GM12874 (cell line): ENCODE measurements at regions not wholly inside any gene's neighbourhood (a gene's known extent, or its start where the extent isn't known, plus 50 kb on each side); places are given as distances from the start of the nearest gene placed in this dataset.

Experiments
- TF ChIP-seq, protein P1 (sequence below): IDR thresholded peaks from 2 replicates; pipeline ENCODE4 v1.5.1; 2011; ENCODE audit warnings: low read depth, mild to moderate bottlenecking, control low read depth, low read length, moderate library complexity; ENCODE audit not compliant: insufficient read depth

DNA sequence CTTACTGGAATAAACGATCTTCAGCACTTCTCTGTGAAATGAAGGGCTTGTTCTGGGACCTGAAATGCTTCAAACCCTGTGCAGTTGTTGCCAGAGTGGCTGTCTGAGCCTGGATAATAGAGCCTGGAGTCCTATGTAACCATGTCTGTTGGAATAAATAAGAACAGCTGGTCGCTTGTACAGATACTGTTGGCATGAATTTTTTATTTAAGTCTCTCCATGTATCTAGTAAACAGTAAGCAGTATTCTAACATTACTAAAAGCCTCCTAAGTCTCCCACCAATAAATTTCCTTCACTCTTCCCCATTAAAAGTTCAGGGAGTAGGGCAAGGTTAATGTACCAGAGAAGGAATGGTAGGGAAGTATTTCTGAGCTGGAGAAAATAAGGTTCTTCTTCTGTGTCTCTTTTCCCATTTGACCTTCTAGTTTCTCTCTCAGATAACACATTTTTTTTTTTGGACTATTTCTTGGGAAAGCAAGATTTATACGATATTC, 227.5 kb downstream of the PRL start:
- TF ChIP-seq, protein P1, sequence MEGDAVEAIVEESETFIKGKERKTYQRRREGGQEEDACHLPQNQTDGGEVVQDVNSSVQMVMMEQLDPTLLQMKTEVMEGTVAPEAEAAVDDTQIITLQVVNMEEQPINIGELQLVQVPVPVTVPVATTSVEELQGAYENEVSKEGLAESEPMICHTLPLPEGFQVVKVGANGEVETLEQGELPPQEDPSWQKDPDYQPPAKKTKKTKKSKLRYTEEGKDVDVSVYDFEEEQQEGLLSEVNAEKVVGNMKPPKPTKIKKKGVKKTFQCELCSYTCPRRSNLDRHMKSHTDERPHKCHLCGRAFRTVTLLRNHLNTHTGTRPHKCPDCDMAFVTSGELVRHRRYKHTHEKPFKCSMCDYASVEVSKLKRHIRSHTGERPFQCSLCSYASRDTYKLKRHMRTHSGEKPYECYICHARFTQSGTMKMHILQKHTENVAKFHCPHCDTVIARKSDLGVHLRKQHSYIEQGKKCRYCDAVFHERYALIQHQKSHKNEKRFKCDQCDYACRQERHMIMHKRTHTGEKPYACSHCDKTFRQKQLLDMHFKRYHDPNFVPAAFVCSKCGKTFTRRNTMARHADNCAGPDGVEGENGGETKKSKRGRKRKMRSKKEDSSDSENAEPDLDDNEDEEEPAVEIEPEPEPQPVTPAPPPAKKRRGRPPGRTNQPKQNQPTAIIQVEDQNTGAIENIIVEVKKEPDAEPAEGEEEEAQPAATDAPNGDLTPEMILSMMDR, result no peak

DNA sequence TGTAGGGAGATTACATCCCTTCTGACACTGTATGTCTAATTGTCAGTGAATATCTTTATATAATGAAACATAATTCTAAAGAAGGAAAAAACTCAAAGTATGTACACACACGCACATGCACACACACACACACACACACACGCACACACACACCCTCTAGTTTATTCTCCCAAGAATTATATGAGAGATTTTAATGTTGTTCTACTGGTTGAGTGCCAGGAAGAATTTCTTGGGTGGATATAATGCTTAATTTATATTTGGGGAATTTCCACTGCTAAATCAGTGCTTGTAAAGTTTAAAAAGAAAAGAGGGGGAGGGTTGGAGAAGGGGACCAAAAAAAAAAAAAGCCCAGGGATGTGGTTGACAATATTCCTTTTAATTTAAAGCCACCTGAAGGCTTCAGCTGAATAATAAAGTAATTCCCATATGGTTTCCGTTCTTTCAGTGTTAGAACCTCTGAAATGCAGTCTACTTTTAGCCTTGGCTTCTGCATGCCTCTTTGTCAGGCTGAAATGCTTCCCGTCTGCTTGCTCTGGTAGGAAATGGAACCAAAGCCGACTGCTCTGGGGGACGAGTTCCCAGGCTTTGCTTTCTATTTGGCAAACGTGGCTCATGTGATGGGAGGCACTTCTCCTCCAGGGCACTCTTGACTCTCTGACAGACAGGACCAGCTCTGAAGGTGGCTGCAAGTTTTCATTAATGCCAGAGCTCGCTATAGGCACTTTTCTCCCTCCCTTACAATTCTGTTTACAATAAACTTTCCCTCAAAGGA, 225.4 kb downstream of the PRL start:
- TF ChIP-seq, protein P1, result no peak

DNA sequence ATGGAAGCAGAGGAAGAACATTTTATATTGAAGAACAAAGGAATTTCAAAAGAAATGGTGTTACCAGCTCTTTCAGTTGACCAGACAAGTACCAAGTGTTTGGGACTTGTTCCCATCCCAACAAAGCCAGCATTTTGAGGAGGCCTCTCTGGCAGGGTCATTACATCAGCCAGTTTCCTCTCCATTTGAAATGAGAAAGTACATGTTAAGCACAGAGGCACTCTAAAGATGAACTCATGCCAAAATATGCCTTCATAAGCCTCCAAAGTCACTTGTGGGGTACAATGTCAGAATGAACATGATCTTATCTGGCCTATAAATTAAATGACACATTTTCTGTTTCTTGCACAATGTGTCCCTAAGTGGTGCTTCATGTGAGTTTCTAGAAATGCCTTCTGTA, 223.9 kb downstream of the PRL start:
- TF ChIP-seq, protein P1, result no peak

- TF ChIP-seq, protein P1, result no peak
Observed at GRCh38 chr6:22073516-22074198, 223.2 kb downstream of the PRL start.

- TF ChIP-seq, protein P1, result no peak
Observed at GRCh38 chr6:22078288-22078687, 218.5 kb downstream of the PRL start.

GRCh38 chr6:22078802-22079545, 217.9 kb downstream of the PRL start:
- TF ChIP-seq, protein P1, result no peak

GRCh38 chr6:22079783-22080182, 217.1 kb downstream of the PRL start:
- TF ChIP-seq, protein P1, result no peak
